ENCODE measurements at regions not wholly inside any gene's neighbourhood (a gene's known extent, or its start where the extent isn't known, plus 50 kb on each side); places are given as distances from the start of the nearest gene placed in this dataset.

DNA sequence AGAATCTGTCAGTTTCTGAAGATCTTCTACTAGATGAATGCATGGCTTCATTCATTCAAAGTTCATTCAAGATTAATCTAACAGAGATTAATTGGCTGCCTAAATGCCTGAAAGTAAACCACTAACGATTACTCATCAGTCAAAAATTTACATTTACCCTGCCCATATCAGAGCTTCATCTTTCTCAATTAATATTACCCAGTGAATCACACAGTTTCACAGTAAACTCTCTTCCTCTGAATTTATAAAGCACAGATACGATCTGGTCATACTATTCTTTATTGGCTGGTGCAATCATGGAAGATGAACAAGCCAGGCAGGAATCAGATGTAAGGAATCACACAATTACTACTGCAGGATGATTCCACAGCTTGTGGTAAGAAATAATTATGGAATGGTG lies 377.7 kb downstream of the SLC16A7 start:
- Mint-ChIP-seq H3K4me1 (ENCODE audit: unreplicated experiment) (peaks cover 5% of the 10 kb centered on the region), H3K36me3 (ENCODE audit: low read depth, unreplicated experiment) (no peaks in the 10 kb centered on the region), H3K27me3 (ENCODE audit: unreplicated experiment) (no peaks in the 10 kb centered on the region), H3K4me3 (ENCODE audit: unreplicated experiment) (no peak overlapping the region), H3K9me3 (ENCODE audit: unreplicated experiment) (no peaks in the 10 kb centered on the region), H3K27ac (ENCODE audit: unreplicated experiment) (no peak overlapping the region)
- no peak for DNase-seq (ENCODE audit: low spot score)
- TF ChIP-seq CTCF (IDR thresholded peaks at IDR 0.05; ENCODE audit: unreplicated experiment) = no peak

DNA sequence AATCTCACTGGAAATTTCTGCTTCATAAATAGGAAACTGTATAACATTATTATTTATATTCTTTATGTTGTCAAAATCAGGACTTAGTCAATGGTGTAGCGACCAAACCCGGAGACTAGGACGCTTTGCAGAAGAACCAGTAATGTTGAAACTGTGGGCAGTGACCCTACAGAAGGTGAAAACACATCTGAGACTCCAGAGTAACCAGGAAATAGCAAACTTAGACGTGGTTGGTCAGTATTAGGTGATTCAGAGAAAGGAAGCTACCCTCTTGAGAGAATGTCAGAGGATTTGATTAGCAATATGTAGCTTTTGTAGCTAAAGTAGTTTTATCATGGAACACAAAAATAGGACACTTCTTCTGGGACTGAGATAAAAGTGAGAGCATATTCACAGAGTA lies 381.9 kb downstream of the SLC16A7 start:
- Mint-ChIP-seq H3K36me3 (ENCODE audit: low read depth, unreplicated experiment) (no peaks in the 10 kb centered on the region), H3K27ac (ENCODE audit: unreplicated experiment) (no peak overlapping the region), H3K4me1 (ENCODE audit: unreplicated experiment) (peaks cover 2% of the 10 kb centered on the region), H3K27me3 (ENCODE audit: unreplicated experiment) (no peaks in the 10 kb centered on the region), H3K4me3 (ENCODE audit: unreplicated experiment) (no peak overlapping the region), H3K9me3 (ENCODE audit: unreplicated experiment) (no peaks in the 10 kb centered on the region)
- no peak for DNase-seq (ENCODE audit: low spot score)
- TF ChIP-seq CTCF (IDR thresholded peaks at IDR 0.05; ENCODE audit: unreplicated experiment) = no peak

DNA sequence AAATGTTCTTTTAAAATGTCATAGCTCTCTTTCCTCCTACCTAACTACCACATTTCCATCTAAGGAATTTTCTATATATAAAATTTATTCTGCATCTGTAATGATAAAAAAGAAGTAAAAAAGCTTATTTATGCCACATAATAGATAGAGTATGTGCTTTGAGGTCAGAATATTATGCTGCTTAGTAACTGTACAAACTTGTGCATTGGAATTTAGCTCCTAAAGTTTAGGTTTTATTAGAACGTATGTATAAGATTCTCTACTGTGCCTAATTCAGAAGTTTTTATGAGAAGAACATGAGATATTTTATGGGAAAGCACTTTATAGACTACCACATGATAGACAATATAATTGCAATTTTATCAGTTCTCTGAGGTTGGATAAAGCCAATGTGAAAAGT lies 384.6 kb downstream of the SLC16A7 start:
- Mint-ChIP-seq H3K4me3 (ENCODE audit: unreplicated experiment) (no peak overlapping the region), H3K9me3 (ENCODE audit: unreplicated experiment) (no peaks in the 10 kb centered on the region), H3K36me3 (ENCODE audit: low read depth, unreplicated experiment) (no peaks in the 10 kb centered on the region), H3K27ac (ENCODE audit: unreplicated experiment) (no peak overlapping the region), H3K4me1 (ENCODE audit: unreplicated experiment) (no peaks in the 10 kb centered on the region), H3K27me3 (ENCODE audit: unreplicated experiment) (no peaks in the 10 kb centered on the region)
- no peak for TF ChIP-seq CTCF (IDR thresholded peaks at IDR 0.05; ENCODE audit: unreplicated experiment)
- no peak for DNase-seq (ENCODE audit: low spot score)

GRCh38 chr12:59999291-59999690 lies 403.5 kb downstream of the SLC16A7 start:
- no peaks in the 10 kb centered on the region for H3K9me3 Mint-ChIP-seq (ENCODE audit: unreplicated experiment)
- no peaks in the 10 kb centered on the region for H3K36me3 Mint-ChIP-seq (ENCODE audit: low read depth, unreplicated experiment)
- no peaks in the 10 kb centered on the region for H3K27me3 Mint-ChIP-seq (ENCODE audit: unreplicated experiment)
- H3K27ac Mint-ChIP-seq (ENCODE audit: unreplicated experiment) = no peak overlapping the region
- TF ChIP-seq CTCF (IDR thresholded peaks at IDR 0.05; ENCODE audit: unreplicated experiment) = no peak
- H3K4me3 Mint-ChIP-seq (ENCODE audit: unreplicated experiment) = no peak overlapping the region
- DNase-seq (ENCODE audit: low spot score) = no peak
- H3K4me1 Mint-ChIP-seq (ENCODE audit: unreplicated experiment) = no peaks in the 10 kb centered on the region

DNA sequence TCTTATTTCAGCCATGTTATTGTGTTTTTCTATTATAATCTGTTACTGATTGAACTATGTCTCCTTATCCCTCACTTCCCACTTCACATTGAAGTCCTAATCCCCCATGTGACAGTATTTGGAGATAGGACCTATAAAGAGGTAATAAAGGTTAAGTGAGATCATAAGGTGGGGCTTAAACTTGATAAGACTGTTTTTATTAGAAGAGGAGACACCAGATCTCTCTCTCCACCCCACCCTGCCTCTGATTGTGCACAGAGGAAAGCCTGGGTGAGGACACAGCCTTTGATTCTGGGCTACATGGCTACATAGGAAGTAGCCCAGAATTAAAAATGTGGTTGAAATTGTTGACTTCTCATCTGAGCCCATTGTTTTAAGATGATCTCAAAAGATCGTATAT lies 414.7 kb downstream of the SLC16A7 start:
- H3K4me1 Mint-ChIP-seq (ENCODE audit: unreplicated experiment) = no peaks in the 10 kb centered on the region
- DNase-seq (ENCODE audit: low spot score) = no peak
- H3K9me3 Mint-ChIP-seq (ENCODE audit: unreplicated experiment) = no peaks in the 10 kb centered on the region
- H3K36me3 Mint-ChIP-seq (ENCODE audit: low read depth, unreplicated experiment) = no peaks in the 10 kb centered on the region
- no peak for TF ChIP-seq CTCF (IDR thresholded peaks at IDR 0.05; ENCODE audit: unreplicated experiment)
- H3K27ac Mint-ChIP-seq (ENCODE audit: unreplicated experiment) = no peak overlapping the region
- H3K4me3 Mint-ChIP-seq (ENCODE audit: unreplicated experiment) = no peak overlapping the region
- no peaks in the 10 kb centered on the region for H3K27me3 Mint-ChIP-seq (ENCODE audit: unreplicated experiment)

Measured in endothelial cell (in vitro differentiated cells).